ENCODE measurements at regions not wholly inside any gene's neighbourhood (a gene's known extent, or its start where the extent isn't known, plus 50 kb on each side); places are given as distances from the start of the nearest gene placed in this dataset.

- TF ChIP-seq EZH2 (IDR thresholded peaks at IDR 0.05; ENCODE audit: insufficient read depth, poor library complexity, severe bottlenecking) (no peak), EZH2phosphoT487 (IDR thresholded peaks at IDR 0.05; ENCODE audit: insufficient read depth, low read depth) (no peak)
Observed at GRCh38 chr1:213759359-213760181, 228.2 kb upstream of the PROX1 start.

Measured in GM23248 (cell line).